OCI-LY3 (cell line): ENCODE measurements at regions not wholly inside any gene's neighbourhood (a gene's known extent, or its start where the extent isn't known, plus 50 kb on each side); places are given as distances from the start of the nearest gene placed in this dataset.

Source experiments
- H2AFZ ChIP-seq: fragments of 200-600, 300-600 bp; shearing (Covaris generic); 2 replicates; pipeline ENCODE4 v1.6.0; 2014; ENCODE audit warnings: antibody characterized with exemption, low read depth, low read length
- H3K27ac ChIP-seq: fragments of 200-600, 300-600 bp; sonication (generic); 2 replicates; pipeline ENCODE4 v1.5.1; 2014; ENCODE audit warnings: mild to moderate bottlenecking, low read length, moderate library complexity, mixed read lengths
- H3K27me3 ChIP-seq: fragments of 200-600, 300-600 bp; sonication (generic); 2 replicates; pipeline ENCODE4 v1.6.1; 2014; ENCODE audit warnings: low read depth, low read length, mixed read lengths
- H3K36me3 ChIP-seq: fragments of 200-600, 300-600 bp; sonication (generic); replicated peaks from 2 replicates; pipeline ENCODE3; 2014; ENCODE audit warnings: low read depth, low read length, mixed read lengths
- H3K4me1 ChIP-seq: fragments of 300-600, 200-600 bp; sonication (generic); 2 replicates; pipeline ENCODE4 v1.6.1; 2014; ENCODE audit warnings: low read length, mixed read lengths
- H3K4me2 ChIP-seq: fragments of 200-600, 300-600 bp; sonication (generic); 2 replicates; pipeline ENCODE4 v1.6.1; 2014; ENCODE audit warnings: low read length, mixed read lengths
- H3K4me3 ChIP-seq: fragments of 300-600, 200-600 bp; sonication (generic); 2 replicates; pipeline ENCODE4 v1.5.1; 2014; ENCODE audit warnings: antibody characterized with exemption, mild to moderate bottlenecking, low read length, moderate library complexity
- H3K79me2 ChIP-seq: fragments of 300-600, 200-600 bp; shearing (Covaris generic); 2 replicates; pipeline ENCODE4 v1.6.1; 2014; ENCODE audit warnings: mild to moderate bottlenecking, low read length, mixed read lengths
- H3K9ac ChIP-seq: fragments of 300-600, 200-600 bp; shearing (Covaris generic); 2 replicates; pipeline ENCODE4 v1.6.0; 2014; ENCODE audit warnings: mild to moderate bottlenecking, low read length, moderate library complexity
- H3K9me3 ChIP-seq: fragments of 200-600, 300-600 bp; shearing (Covaris generic); 2 replicates; pipeline ENCODE4 v1.6.1; 2014; ENCODE audit warnings: low read length, mixed read lengths; ENCODE audit not compliant: insufficient read depth
- H4K20me1 ChIP-seq: fragments of 200-600, 300-600 bp; sonication (generic); 2 replicates; pipeline ENCODE4 v1.6.1; 2016; ENCODE audit warnings: low read length, mixed read lengths; ENCODE audit not compliant: insufficient read depth
- EZH2phosphoT487 ChIP-seq: fragments of 200-600 bp; shearing (Covaris generic); IDR thresholded peaks from 2 replicates; pipeline ENCODE4 v1.6.1; 2018; ENCODE audit warnings: antibody characterized with exemption, mixed run types, low read depth
- TF ChIP-seq, protein P1 (sequence below): fragments of 200-600, 300-600 bp; sonication (generic); IDR thresholded peaks from 2 replicates; pipeline ENCODE4 v1.5.1; 2014; ENCODE audit warnings: antibody characterized with exemption, low read length, low read depth

DNA sequence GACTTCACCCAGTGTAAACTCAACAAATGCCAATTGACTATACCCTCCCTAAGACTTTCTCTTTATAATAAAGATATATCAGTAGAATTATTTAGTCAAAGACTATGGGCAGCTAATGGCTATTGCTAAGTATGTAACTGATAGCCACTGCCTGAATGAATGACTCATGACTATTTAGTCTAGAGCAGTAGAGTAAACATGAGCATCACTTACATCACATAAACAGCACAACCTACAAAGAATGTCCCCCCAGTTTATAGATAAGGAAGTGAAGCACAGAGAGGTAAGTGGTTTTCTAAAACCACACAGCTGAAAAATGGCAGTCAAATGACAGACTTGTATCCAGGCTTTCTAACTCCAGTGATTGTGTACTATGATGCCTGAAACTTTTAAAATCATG is 507.0 kb downstream of the PPARGC1A start:
- no peaks in the 10 kb centered on the region for H3K79me2 ChIP-seq
- no peak overlapping the region for H3K4me2 ChIP-seq
- H3K27ac ChIP-seq, result no peak overlapping the region
- H3K4me3 ChIP-seq, result no peak overlapping the region
- H3K9ac ChIP-seq, result no peak overlapping the region
- H3K9me3 ChIP-seq, result no peaks in the 10 kb centered on the region
- no peak for TF ChIP-seq EZH2phosphoT487
- TF ChIP-seq, protein P1, sequence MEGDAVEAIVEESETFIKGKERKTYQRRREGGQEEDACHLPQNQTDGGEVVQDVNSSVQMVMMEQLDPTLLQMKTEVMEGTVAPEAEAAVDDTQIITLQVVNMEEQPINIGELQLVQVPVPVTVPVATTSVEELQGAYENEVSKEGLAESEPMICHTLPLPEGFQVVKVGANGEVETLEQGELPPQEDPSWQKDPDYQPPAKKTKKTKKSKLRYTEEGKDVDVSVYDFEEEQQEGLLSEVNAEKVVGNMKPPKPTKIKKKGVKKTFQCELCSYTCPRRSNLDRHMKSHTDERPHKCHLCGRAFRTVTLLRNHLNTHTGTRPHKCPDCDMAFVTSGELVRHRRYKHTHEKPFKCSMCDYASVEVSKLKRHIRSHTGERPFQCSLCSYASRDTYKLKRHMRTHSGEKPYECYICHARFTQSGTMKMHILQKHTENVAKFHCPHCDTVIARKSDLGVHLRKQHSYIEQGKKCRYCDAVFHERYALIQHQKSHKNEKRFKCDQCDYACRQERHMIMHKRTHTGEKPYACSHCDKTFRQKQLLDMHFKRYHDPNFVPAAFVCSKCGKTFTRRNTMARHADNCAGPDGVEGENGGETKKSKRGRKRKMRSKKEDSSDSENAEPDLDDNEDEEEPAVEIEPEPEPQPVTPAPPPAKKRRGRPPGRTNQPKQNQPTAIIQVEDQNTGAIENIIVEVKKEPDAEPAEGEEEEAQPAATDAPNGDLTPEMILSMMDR, result no peak
- no peaks in the 10 kb centered on the region for H4K20me1 ChIP-seq
- H3K36me3 ChIP-seq, result no peaks in the 10 kb centered on the region
- no peak overlapping the region for H2AFZ ChIP-seq
- H3K27me3 ChIP-seq, result no peaks in the 10 kb centered on the region
- H3K4me1 ChIP-seq, result no peaks in the 10 kb centered on the region

DNA sequence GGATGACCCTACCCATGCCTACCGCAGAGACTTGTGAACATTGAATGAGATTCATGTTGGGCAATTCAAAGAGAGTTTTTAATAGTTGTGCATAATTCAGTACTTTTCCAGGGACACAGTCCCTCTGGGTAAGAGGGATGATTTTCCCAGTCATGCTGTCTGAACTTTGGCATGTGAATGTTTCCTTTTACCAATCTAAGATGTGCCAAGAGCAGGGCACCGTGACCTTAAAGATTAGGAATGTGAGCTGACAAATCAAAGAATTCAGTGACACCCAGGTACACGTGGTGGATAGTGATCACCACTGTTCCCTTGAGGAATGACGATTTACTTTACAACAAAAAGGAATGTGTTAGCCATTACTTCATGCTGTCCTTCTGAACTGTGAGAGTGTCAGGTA is 515.6 kb downstream of the PPARGC1A start:
- no peaks in the 10 kb centered on the region for H3K4me1 ChIP-seq
- no peaks in the 10 kb centered on the region for H3K79me2 ChIP-seq
- no peaks in the 10 kb centered on the region for H3K36me3 ChIP-seq
- no peak overlapping the region for H2AFZ ChIP-seq
- TF ChIP-seq, protein P1, result no peak
- no peak for TF ChIP-seq EZH2phosphoT487
- no peak overlapping the region for H3K27ac ChIP-seq
- no peak overlapping the region for H3K4me3 ChIP-seq
- H3K27me3 ChIP-seq, result no peaks in the 10 kb centered on the region
- no peak overlapping the region for H3K4me2 ChIP-seq
- no peak overlapping the region for H3K9ac ChIP-seq
- H4K20me1 ChIP-seq, result no peaks in the 10 kb centered on the region
- no peaks in the 10 kb centered on the region for H3K9me3 ChIP-seq

DNA sequence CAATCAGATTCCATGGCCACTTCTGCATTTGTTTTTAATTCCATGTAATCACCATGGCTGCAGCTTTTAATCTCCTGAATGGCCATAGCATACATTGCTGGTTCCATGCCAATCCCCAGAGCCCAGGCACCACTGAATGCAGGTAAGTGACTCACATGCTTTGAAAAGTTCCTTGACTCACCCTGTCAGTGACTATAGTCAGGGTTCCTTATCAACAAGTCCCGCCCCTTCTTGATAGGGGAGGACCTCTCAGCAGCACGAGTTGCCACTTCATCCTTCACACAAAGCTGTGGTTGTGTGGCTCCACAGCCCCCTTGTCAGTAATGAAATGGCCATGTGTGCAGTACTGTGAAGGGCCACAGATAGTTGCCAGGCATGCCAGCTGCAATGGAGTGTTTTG is 516.6 kb downstream of the PPARGC1A start:
- no peaks in the 10 kb centered on the region for H3K36me3 ChIP-seq
- H3K79me2 ChIP-seq, result no peaks in the 10 kb centered on the region
- H3K4me1 ChIP-seq, result no peaks in the 10 kb centered on the region
- H3K4me3 ChIP-seq, result no peak overlapping the region
- no peaks in the 10 kb centered on the region for H4K20me1 ChIP-seq
- no peaks in the 10 kb centered on the region for H3K27me3 ChIP-seq
- H3K27ac ChIP-seq, result no peak overlapping the region
- no peak overlapping the region for H3K4me2 ChIP-seq
- no peak overlapping the region for H3K9ac ChIP-seq
- no peaks in the 10 kb centered on the region for H3K9me3 ChIP-seq
- TF ChIP-seq, protein P1, result no peak
- TF ChIP-seq EZH2phosphoT487, result no peak
- no peak overlapping the region for H2AFZ ChIP-seq

DNA sequence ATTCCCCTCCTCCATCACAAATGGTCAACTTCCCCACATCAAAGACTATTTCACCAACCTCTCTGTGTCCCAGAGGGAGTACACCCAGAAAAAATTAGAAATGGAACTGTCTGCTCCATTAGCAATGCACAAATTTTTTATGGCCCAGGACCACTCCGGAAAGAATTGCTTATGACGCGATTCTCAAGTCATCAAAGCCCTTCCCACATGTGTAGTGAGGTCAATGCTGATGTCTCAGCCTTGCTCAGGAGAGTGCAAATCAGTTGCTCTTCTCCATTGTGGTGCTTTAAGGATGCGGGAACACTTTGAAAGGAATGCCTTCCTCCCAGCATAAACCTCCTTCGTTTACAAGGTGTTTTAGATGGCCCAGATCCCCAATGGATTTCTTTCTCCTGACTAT is 518.3 kb downstream of the PPARGC1A start:
- no peak overlapping the region for H3K4me3 ChIP-seq
- H3K27me3 ChIP-seq, result no peaks in the 10 kb centered on the region
- no peaks in the 10 kb centered on the region for H4K20me1 ChIP-seq
- H3K79me2 ChIP-seq, result no peaks in the 10 kb centered on the region
- no peak overlapping the region for H3K4me2 ChIP-seq
- no peaks in the 10 kb centered on the region for H3K9me3 ChIP-seq
- no peak overlapping the region for H3K27ac ChIP-seq
- H3K36me3 ChIP-seq, result no peaks in the 10 kb centered on the region
- H2AFZ ChIP-seq, result no peak overlapping the region
- H3K9ac ChIP-seq, result no peak overlapping the region
- no peaks in the 10 kb centered on the region for H3K4me1 ChIP-seq
- TF ChIP-seq, protein P1, result no peak
- TF ChIP-seq EZH2phosphoT487, result no peak
